H9 (cell line): ENCODE measurements at regions not wholly inside any gene's neighbourhood (a gene's known extent, or its start where the extent isn't known, plus 50 kb on each side); places are given as distances from the start of the nearest gene placed in this dataset.

ENCODE experiments used
- DNase-seq: peaks from one replicate; pipeline ENCODE4 v3.0.0-alpha.2; 2017
- H2AFZ ChIP-seq: one replicate; pipeline ENCODE4 v1.6.1; 2013; ENCODE audit warnings: mild to moderate bottlenecking, low read length, control low read depth, moderate library complexity
- H2AK5ac ChIP-seq: 2 replicates; pipeline ENCODE4 v1.6.1; 2013; ENCODE audit warnings: low read length, control low read depth, mixed read lengths; ENCODE audit not compliant: insufficient read length
- H2BK120ac ChIP-seq: one replicate; pipeline ENCODE4 v1.6.1; 2013; ENCODE audit warnings: low read depth, mild to moderate bottlenecking, low read length, control low read depth, inconsistent platforms; ENCODE audit not compliant: poor library complexity, severe bottlenecking
- H2BK12ac ChIP-seq: 2 replicates; pipeline ENCODE4 v1.6.1; 2013; ENCODE audit warnings: low read length, control low read depth, mixed read lengths, low read depth; ENCODE audit not compliant: insufficient read length
- H2BK15ac ChIP-seq: 2 replicates; pipeline ENCODE4 v1.6.1; 2013; ENCODE audit warnings: low read depth, low read length, control low read depth
- H2BK20ac ChIP-seq: one replicate; pipeline ENCODE4 v1.6.1; 2013; ENCODE audit warnings: low read depth, mild to moderate bottlenecking, low read length, control low read depth, inconsistent platforms; ENCODE audit not compliant: poor library complexity, severe bottlenecking
- H2BK5ac ChIP-seq: 2 replicates; pipeline ENCODE4 v1.6.1; 2013; ENCODE audit warnings: low read length, control low read depth, mixed read lengths; ENCODE audit not compliant: insufficient read length
- H3K14ac ChIP-seq: 2 replicates; pipeline ENCODE4 v1.6.1; 2013; ENCODE audit warnings: low read length, control low read depth; ENCODE audit not compliant: insufficient read depth
- H3K18ac ChIP-seq: 2 replicates; pipeline ENCODE4 v1.6.1; 2013; ENCODE audit warnings: low read depth, mild to moderate bottlenecking, mixed read lengths, low read length, control low read depth; ENCODE audit not compliant: insufficient read length
- H3K23ac ChIP-seq: 2 replicates; pipeline ENCODE4 v1.6.1; 2013; ENCODE audit warnings: low read length, control low read depth, mixed read lengths, low read depth; ENCODE audit not compliant: insufficient read length
- H3K23me2 ChIP-seq: 2 replicates; pipeline ENCODE4 v1.6.1; 2013; ENCODE audit warnings: low read depth, mild to moderate bottlenecking, mixed read lengths, low read length, control low read depth; ENCODE audit not compliant: insufficient read length, poor library complexity, severe bottlenecking
- H3K27ac ChIP-seq: 2 replicates; pipeline ENCODE4 v1.5.1; 2013; ENCODE audit warnings: low read length, control low read depth, mixed read lengths, low read depth; ENCODE audit not compliant: insufficient read length
- H3K27me3 ChIP-seq: 2 replicates; pipeline ENCODE4 v1.6.1; 2013; ENCODE audit warnings: low read length, control low read depth, inconsistent platforms; ENCODE audit not compliant: insufficient read depth
- H3K4ac ChIP-seq: 2 replicates; pipeline ENCODE4 v1.6.1; 2013; ENCODE audit warnings: low read depth, mild to moderate bottlenecking, control low read depth, inconsistent platforms, low read length, moderate library complexity
- H3K4me1 ChIP-seq: 2 replicates; pipeline ENCODE4 v1.6.1; 2013; ENCODE audit warnings: low read length, control low read depth, inconsistent platforms; ENCODE audit not compliant: insufficient read depth
- H3K4me2 ChIP-seq: 2 replicates; pipeline ENCODE4 v1.6.1; 2013; ENCODE audit warnings: low read length, control low read depth, mixed read lengths; ENCODE audit not compliant: insufficient read length, insufficient read depth
- H3K56ac ChIP-seq: 2 replicates; pipeline ENCODE4 v1.6.1; 2013; ENCODE audit warnings: low read depth, mild to moderate bottlenecking, mixed read lengths, low read length, control low read depth; ENCODE audit not compliant: insufficient read length
- H3K79me1 ChIP-seq: 2 replicates; pipeline ENCODE4 v1.6.1; 2013; ENCODE audit warnings: low read depth, mild to moderate bottlenecking, moderate library complexity, low read length, control low read depth, inconsistent platforms; ENCODE audit not compliant: insufficient read depth, poor library complexity, severe bottlenecking
- H3K79me2 ChIP-seq: 2 replicates; pipeline ENCODE4 v1.6.1; 2013; ENCODE audit warnings: low read length, control low read depth, inconsistent platforms; ENCODE audit not compliant: insufficient read depth
- H3K9ac ChIP-seq: 2 replicates; pipeline ENCODE4 v1.6.1; 2013; ENCODE audit warnings: low read length, control low read depth, mixed read lengths; ENCODE audit not compliant: insufficient read length; ENCODE audit errors: extremely low read depth
- H3K9me3 ChIP-seq: one replicate; pipeline ENCODE4 v1.6.1; 2013; ENCODE audit warnings: low read depth, low read length, inconsistent platforms; ENCODE audit not compliant: control insufficient read depth
- H3T11ph ChIP-seq: one replicate; pipeline ENCODE4 v1.6.1; 2013; ENCODE audit warnings: mild to moderate bottlenecking, low read length, control low read depth, inconsistent platforms
- H4K20me1 ChIP-seq: one replicate; pipeline ENCODE4 v1.6.1; 2013; ENCODE audit not compliant: control insufficient read depth, insufficient read length, insufficient read depth
- H4K5ac ChIP-seq: 2 replicates; pipeline ENCODE4 v1.6.1; 2013; ENCODE audit warnings: low read depth, mild to moderate bottlenecking, mixed read lengths, low read length, control low read depth; ENCODE audit not compliant: insufficient read length
- H4K8ac ChIP-seq: replicated peaks from 2 replicates; pipeline ENCODE4 v1.6.1; 2013; ENCODE audit warnings: low read length, control low read depth, mixed read lengths, low read depth; ENCODE audit not compliant: insufficient read length
- H4K91ac ChIP-seq: 2 replicates; pipeline ENCODE4 v1.6.1; 2013; ENCODE audit warnings: low read depth, mild to moderate bottlenecking, moderate library complexity, mixed read lengths, low read length, control low read depth; ENCODE audit not compliant: insufficient read length
- H3K27ac Mint-ChIP-seq, 3 experiments: 2 replicates in 2 of 3; 3 replicates in 1 of 3; pipeline ENCODE4 v1.8.0; 2020 to 2021; ENCODE audit warnings: mixed read lengths in 3 of 3, mild to moderate bottlenecking in 1 of 3, moderate library complexity in 1 of 3
- H3K27me3 Mint-ChIP-seq: 2 replicates; pipeline ENCODE4 v1.8.0; 2021; ENCODE audit warnings: low read depth, mild to moderate bottlenecking, moderate library complexity, mixed read lengths
- H3K36me3 Mint-ChIP-seq, 3 experiments: 2 replicates in 2 of 3; 3 replicates in 1 of 3; pipeline ENCODE4 v1.8.0; 2020 to 2021; ENCODE audit warnings: low read depth in 3 of 3, mixed read lengths in 3 of 3; ENCODE audit not compliant: insufficient read depth in 1 of 3
- H3K4me1 Mint-ChIP-seq, 2 experiments: 2 replicates each; pipeline ENCODE4 v1.8.0; 2020; ENCODE audit warnings: mixed read lengths in 2 of 2
- H3K4me3 Mint-ChIP-seq, 2 experiments: 2 replicates in 1 of 2; 3 replicates in 1 of 2; pipeline ENCODE4 v1.8.0; 2020 to 2021; ENCODE audit warnings: mild to moderate bottlenecking in 2 of 2, mixed read lengths in 2 of 2, moderate library complexity in 1 of 2
- H3K9me3 Mint-ChIP-seq, 2 experiments: 2 replicates in 1 of 2; 3 replicates in 1 of 2; pipeline ENCODE4 v1.8.0; 2020; ENCODE audit warnings: mild to moderate bottlenecking in 2 of 2, mixed read lengths in 2 of 2, moderate library complexity in 1 of 2
- CTCF ChIP-seq: fragments of 200-600 bp; sonication (generic); conservative IDR thresholded peaks from 3 replicates; pipeline ENCODE4 v1.8.0; 2021; ENCODE audit warnings: antibody characterized with exemption, mild to moderate bottlenecking
- WGBS: extraction: QIAGEN DNeasy Blood & Tissue Kit; methylation state at CpG from one replicate; pipeline ENCODE4 v1.1.7; 2013; ENCODE audit warnings: missing lambda C conversion rate, low lambda C conversion rate, mixed read lengths; ENCODE audit not compliant: insufficient read length; ENCODE audit errors: extremely low coverage; 5-methylcytosine and 5-hydroxymethylcytosine counted together

- no CpG with 5 or more reads among the region's 2 CpGs for WGBS
- no peak overlapping the region for H2BK120ac ChIP-seq
Observed at GRCh38 chr3:107323723-107324122, 53.5 kb upstream of the CCDC54 start.

More at GRCh38 chr3:107323723-107324122, 53.5 kb upstream of the CCDC54 start:
- Histone ChIP-seq H2BK15ac (no peak overlapping the region), H2AFZ (no peak overlapping the region), H4K91ac (no peak overlapping the region), H3K18ac (no peak overlapping the region), H2AK5ac (no peak overlapping the region), H3K56ac (no peak overlapping the region), H3K79me1 (no peaks in the 10 kb centered on the region), H3K9ac (no peak overlapping the region), H3K27ac (no peak overlapping the region), H3K4me2 (no peak overlapping the region), H3K9me3 (no peaks in the 10 kb centered on the region), H3K79me2 (no peaks in the 10 kb centered on the region), H4K20me1 (no peaks in the 10 kb centered on the region), H3K27me3 (no peaks in the 10 kb centered on the region), H2BK5ac (no peak overlapping the region), H3K23ac (no peak overlapping the region), H2BK20ac (no peak overlapping the region), H3K14ac (no peak overlapping the region), H4K5ac (no peak overlapping the region), H3T11ph (no peak overlapping the region), H2BK12ac (no peak overlapping the region), H3K4ac (no peak overlapping the region), H3K4me1 (no peaks in the 10 kb centered on the region), H3K23me2 (no peaks in the 10 kb centered on the region), H4K8ac (no peak overlapping the region)
- no peak for DNase-seq
- Mint-ChIP-seq H3K9me3 (no peaks in the 10 kb centered on the region), H3K4me3 (no peak overlapping the region), H3K27me3 (no peaks in the 10 kb centered on the region), H3K27ac (no peak overlapping the region), H3K36me3 (no peaks in the 10 kb centered on the region), H3K4me1 (no peaks in the 10 kb centered on the region)
- TF ChIP-seq CTCF: no peak
